Loucy (cell line): ENCODE measurements at regions not wholly inside any gene's neighbourhood (a gene's known extent, or its start where the extent isn't known, plus 50 kb on each side); places are given as distances from the start of the nearest gene placed in this dataset.

ENCODE experiments used
- EZH2phosphoT487 ChIP-seq: fragments of 200-600 bp; IDR thresholded peaks from 2 replicates; pipeline ENCODE4 v1.6.1; 2018; ENCODE audit warnings: antibody characterized with exemption, mild to moderate bottlenecking, moderate library complexity, borderline replicate concordance
- TF ChIP-seq, protein P1 (sequence below): fragments of 200-600 bp; sonication (generic); conservative IDR thresholded peaks from 2 replicates; pipeline ENCODE4 v1.5.1; 2014; ENCODE audit warnings: mild to moderate bottlenecking, antibody characterized with exemption, low read length

GRCh38 chr1:81408419-81408818 lies 392.3 kb upstream of the ADGRL2 start:
- TF ChIP-seq, protein P1, sequence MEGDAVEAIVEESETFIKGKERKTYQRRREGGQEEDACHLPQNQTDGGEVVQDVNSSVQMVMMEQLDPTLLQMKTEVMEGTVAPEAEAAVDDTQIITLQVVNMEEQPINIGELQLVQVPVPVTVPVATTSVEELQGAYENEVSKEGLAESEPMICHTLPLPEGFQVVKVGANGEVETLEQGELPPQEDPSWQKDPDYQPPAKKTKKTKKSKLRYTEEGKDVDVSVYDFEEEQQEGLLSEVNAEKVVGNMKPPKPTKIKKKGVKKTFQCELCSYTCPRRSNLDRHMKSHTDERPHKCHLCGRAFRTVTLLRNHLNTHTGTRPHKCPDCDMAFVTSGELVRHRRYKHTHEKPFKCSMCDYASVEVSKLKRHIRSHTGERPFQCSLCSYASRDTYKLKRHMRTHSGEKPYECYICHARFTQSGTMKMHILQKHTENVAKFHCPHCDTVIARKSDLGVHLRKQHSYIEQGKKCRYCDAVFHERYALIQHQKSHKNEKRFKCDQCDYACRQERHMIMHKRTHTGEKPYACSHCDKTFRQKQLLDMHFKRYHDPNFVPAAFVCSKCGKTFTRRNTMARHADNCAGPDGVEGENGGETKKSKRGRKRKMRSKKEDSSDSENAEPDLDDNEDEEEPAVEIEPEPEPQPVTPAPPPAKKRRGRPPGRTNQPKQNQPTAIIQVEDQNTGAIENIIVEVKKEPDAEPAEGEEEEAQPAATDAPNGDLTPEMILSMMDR = no peak
- TF ChIP-seq EZH2phosphoT487 = no peak
